A673 (cell line): ENCODE measurements at regions not wholly inside any gene's neighbourhood (a gene's known extent, or its start where the extent isn't known, plus 50 kb on each side); places are given as distances from the start of the nearest gene placed in this dataset.
A peak's percentile ranks its signal among the peaks of the same experiment; 100 is the strongest.

Source experiments
- BruUV-seq: library from RNA; stranded (reverse); fragments of 400-500 nt; replicated peaks from 2 replicates; lab custom pipeline; 2021; lab: Mats Ljungman, UMichigan
- CTCF ChIA-PET: fragments of 300-600 bp; sonication (Branson Sonifier 250); formaldehyde crosslinking; loops from one replicate; lab custom pipeline; 2022; ENCODE audit warnings: antibody characterized with exemption; lab: Charles Lee
- POLR2A ChIA-PET: fragments of 300-600 bp; sonication (Branson Sonifier 250); formaldehyde crosslinking; loops from one replicate; lab custom pipeline; 2022; ENCODE audit warnings: antibody characterized with exemption; ENCODE audit not compliant: low non-redundant PET; lab: Charles Lee
- DNase-seq: peaks from one replicate; pipeline ENCODE4 v3.0.0-alpha.2; 2015; ENCODE audit warnings: low spot score
- H3K27ac ChIP-seq: fragments of 200-600 bp; sonication (generic); 2 replicates; pipeline ENCODE4 v1.5.1; 2016; ENCODE audit warnings: mixed run types, low read depth, mild to moderate bottlenecking, mixed read lengths, antibody characterized with exemption, low read length; ENCODE audit not compliant: poor library complexity, severe bottlenecking
- H3K27me3 ChIP-seq: fragments of 200-600 bp; sonication (generic); replicated peaks from 2 replicates; pipeline ENCODE4 v1.6.1; 2017; ENCODE audit warnings: mixed run types, low read depth, mild to moderate bottlenecking, mixed read lengths, antibody characterized with exemption, low read length; ENCODE audit not compliant: insufficient read depth, poor library complexity
- H3K36me3 ChIP-seq: fragments of 200-600 bp; sonication (generic); 2 replicates; pipeline ENCODE4 v1.6.1; 2016; ENCODE audit warnings: mixed run types, mild to moderate bottlenecking, mixed read lengths, antibody characterized with exemption, low read length; ENCODE audit not compliant: insufficient read depth, poor library complexity, severe bottlenecking
- H3K4me1 ChIP-seq: fragments of 200-600 bp; sonication (generic); 2 replicates; pipeline ENCODE4 v1.6.1; 2017; ENCODE audit warnings: mixed run types, mild to moderate bottlenecking, mixed read lengths, antibody characterized with exemption, low read length; ENCODE audit not compliant: insufficient read depth, poor library complexity, severe bottlenecking
- H3K4me3 ChIP-seq: fragments of 200-600 bp; sonication (generic); 2 replicates; pipeline ENCODE4 v1.5.1; 2016; ENCODE audit warnings: low read depth, mixed run types, mild to moderate bottlenecking, mixed read lengths, low read length; ENCODE audit not compliant: poor library complexity, severe bottlenecking
- H3K9me3 ChIP-seq: fragments of 200-600 bp; sonication (generic); 2 replicates; pipeline ENCODE4 v1.6.1; 2016; ENCODE audit warnings: mixed run types, low read depth, mild to moderate bottlenecking, mixed read lengths, antibody characterized with exemption, low read length; ENCODE audit not compliant: poor library complexity, severe bottlenecking
- EZH2 ChIP-seq: fragments of 200-600 bp; sonication (generic); IDR thresholded peaks from 2 replicates; pipeline ENCODE4 v1.6.1; 2017; ENCODE audit warnings: borderline replicate concordance, low read depth, mild to moderate bottlenecking, mixed read lengths, antibody characterized with exemption, low read length; ENCODE audit not compliant: poor library complexity, severe bottlenecking
- intact Hi-C: fragments of 100-400 bp; cut with micrococcal nuclease; formaldehyde crosslinking; loops from one replicate; pipeline ENCODE4 v1.10.0; 2022; ENCODE audit not compliant: unreplicated experiment
- TF ChIP-seq, protein P1 (sequence below): fragments of 300-800, 200-600 bp; sonication (generic); conservative IDR thresholded peaks from 2 replicates; pipeline ENCODE4 v1.5.1; 2017; ENCODE audit warnings: low read depth, mild to moderate bottlenecking, antibody characterized with exemption, low read length, moderate library complexity, mixed read lengths

DNA sequence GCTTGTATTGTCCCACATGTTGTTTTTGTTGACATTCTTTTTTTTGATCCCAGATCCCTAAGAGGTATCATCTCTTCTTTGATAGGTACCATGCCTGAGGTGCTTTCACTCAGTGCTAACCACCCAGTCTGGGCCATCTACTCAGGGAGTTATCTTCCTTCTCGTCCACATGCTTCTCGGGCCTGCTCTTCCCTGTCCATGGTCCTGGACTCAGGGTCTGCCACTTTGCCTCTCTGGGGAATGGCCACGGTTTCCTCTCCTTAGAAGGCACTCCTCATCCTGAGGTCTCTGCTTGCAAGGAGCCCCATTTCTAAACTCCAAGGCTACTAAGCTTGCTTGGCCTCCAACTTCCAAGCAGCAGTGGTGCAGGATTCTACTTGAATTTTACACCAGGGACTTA is 227.0 kb upstream of the NCAM1 start:
- ChIA-PET CTCF (no interaction called here), POLR2A (no interaction called here)
- Histone ChIP-seq H3K4me1 (no peaks in the 10 kb centered on the region), H3K27me3 (no peaks in the 10 kb centered on the region), H3K27ac (no peak overlapping the region), H3K9me3 (no peaks in the 10 kb centered on the region), H3K4me3 (no peak overlapping the region), H3K36me3 (no peaks in the 10 kb centered on the region)
- peak; percentile 55 for DNase-seq
- TF ChIP-seq EZH2: no peak
- TF ChIP-seq, protein P1, sequence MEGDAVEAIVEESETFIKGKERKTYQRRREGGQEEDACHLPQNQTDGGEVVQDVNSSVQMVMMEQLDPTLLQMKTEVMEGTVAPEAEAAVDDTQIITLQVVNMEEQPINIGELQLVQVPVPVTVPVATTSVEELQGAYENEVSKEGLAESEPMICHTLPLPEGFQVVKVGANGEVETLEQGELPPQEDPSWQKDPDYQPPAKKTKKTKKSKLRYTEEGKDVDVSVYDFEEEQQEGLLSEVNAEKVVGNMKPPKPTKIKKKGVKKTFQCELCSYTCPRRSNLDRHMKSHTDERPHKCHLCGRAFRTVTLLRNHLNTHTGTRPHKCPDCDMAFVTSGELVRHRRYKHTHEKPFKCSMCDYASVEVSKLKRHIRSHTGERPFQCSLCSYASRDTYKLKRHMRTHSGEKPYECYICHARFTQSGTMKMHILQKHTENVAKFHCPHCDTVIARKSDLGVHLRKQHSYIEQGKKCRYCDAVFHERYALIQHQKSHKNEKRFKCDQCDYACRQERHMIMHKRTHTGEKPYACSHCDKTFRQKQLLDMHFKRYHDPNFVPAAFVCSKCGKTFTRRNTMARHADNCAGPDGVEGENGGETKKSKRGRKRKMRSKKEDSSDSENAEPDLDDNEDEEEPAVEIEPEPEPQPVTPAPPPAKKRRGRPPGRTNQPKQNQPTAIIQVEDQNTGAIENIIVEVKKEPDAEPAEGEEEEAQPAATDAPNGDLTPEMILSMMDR: no peak
- no TSS peak for BruUV-seq
- intact Hi-C loops: no loop called here

DNA sequence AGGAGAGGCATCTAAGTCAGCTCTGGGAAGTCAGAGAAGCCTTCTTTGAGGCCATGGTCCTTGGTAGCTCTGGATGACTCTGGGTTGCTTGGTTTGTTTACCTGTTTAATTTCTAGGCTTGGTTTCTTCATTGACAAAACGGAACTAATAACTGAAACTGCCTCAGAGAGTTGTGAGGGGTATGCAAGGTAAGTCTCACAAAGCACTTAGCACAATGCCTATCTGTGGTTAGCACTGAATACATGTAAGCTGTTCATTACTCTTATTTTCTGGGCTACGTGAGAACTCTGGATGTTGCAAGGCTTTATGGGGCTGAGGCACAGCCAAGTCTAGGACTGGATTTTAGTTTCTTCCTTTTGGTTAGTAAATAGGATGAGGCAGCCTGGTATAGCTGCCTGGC is 225.8 kb upstream of the NCAM1 start:
- CTCF ChIA-PET: no interaction called here
- intact Hi-C loops: no loop called here

DNA sequence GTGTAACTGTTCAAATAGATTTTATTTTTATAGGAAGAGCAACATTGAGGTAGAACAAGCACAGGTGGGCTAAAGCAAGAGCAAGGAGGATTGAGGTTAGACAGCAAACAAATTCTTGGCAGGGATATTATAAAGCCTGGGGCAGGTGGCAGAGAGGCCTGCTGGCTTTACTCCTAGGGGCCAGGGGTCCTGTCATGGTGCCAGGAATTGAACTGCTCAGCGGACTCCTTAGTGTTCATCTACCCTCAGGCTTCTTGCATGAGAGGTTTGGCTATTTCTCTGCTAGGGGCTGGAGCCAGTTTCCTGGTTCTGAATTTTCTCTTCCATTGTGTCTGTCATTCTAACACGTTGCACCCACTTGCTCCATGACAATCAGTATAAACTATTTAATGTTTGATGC is 217.2 kb upstream of the NCAM1 start:
- H3K36me3 ChIP-seq: no peaks in the 10 kb centered on the region
- peaks cover 6% of the 10 kb centered on the region for H3K27me3 ChIP-seq
- BruUV-seq: no TSS peak
- H3K9me3 ChIP-seq: no peaks in the 10 kb centered on the region
- intact Hi-C loops: no loop called here
- no peak overlapping the region for H3K4me3 ChIP-seq
- ChIA-PET CTCF (no interaction called here), POLR2A (no interaction called here)
- no peak for DNase-seq
- H3K4me1 ChIP-seq: no peaks in the 10 kb centered on the region
- TF ChIP-seq, protein P1: no peak
- no peak for TF ChIP-seq EZH2
- H3K27ac ChIP-seq: no peak overlapping the region

More for the DNA sequence above, 225.8 kb upstream of the NCAM1 start:
- Histone ChIP-seq H3K9me3 (no peaks in the 10 kb centered on the region), H3K27ac (no peak overlapping the region), H3K4me3 (no peak overlapping the region), H3K4me1 (no peaks in the 10 kb centered on the region), H3K27me3 (no peaks in the 10 kb centered on the region), H3K36me3 (no peaks in the 10 kb centered on the region)
- POLR2A ChIA-PET: no interaction called here
- DNase-seq: no peak
- no peak for TF ChIP-seq EZH2
- TF ChIP-seq, protein P1: no peak
- no TSS peak for BruUV-seq
